Astrocyte of the spinal cord (primary cell): ENCODE measurements at regions not wholly inside any gene's neighbourhood (a gene's known extent, or its start where the extent isn't known, plus 50 kb on each side); places are given as distances from the start of the nearest gene placed in this dataset.

Experiments
- DNase-seq: peaks from one replicate; pipeline ENCODE4 v3.0.0; 2011; ENCODE audit warnings: low read depth, low spot score
- H3K4me3 ChIP-seq: 2 replicates; pipeline ENCODE4 v1.5.1; 2011; ENCODE audit warnings: low read depth, mild to moderate bottlenecking, low read length, moderate library complexity
- CTCF ChIP-seq: IDR thresholded peaks from 2 replicates; pipeline ENCODE4 v1.5.1; 2012; ENCODE audit warnings: low read depth, mild to moderate bottlenecking, low read length, inconsistent platforms
- in situ Hi-C: cut with HindIII; loops from 2 replicates; pipeline ENCODE4 v1.10.0; 2017; ENCODE audit warnings: low sequenced_read_pairs

DNA sequence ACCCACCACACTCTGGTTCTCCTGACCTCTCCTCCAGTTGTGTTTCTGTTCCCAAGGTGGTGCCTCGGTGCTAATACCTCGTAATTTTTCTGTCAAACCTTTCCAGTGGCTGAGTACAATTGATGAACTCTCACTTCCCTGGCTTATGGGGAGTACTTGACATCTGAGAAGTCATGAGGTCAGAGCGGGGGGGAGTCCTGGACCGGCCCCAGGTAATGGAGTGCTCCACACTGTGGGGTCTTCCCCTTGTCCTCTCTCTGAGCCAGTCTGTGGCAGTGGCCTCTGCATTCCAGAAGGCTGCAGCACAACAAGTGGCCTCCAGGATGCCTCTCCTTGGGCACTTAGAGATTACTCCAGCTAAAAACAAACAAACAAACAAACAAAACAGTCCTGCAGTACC is 122.5 kb upstream of the TRIM2 start:
- no peak overlapping the region for H3K4me3 ChIP-seq
- TF ChIP-seq CTCF = no peak
- in situ Hi-C loops = no loop called here
- no peak for DNase-seq

- no peak for DNase-seq
- in situ Hi-C loops = no loop called here
- no peak overlapping the region for H3K4me3 ChIP-seq
- no peak for TF ChIP-seq CTCF
Observed at GRCh38 chr4:153082322-153083301, 121.6 kb upstream of the TRIM2 start.

GRCh38 chr4:153083447-153083947 is 120.7 kb upstream of the TRIM2 start:
- peak; percentile 85 for DNase-seq
- in situ Hi-C loops = no loop called here
- H3K4me3 ChIP-seq = no peak overlapping the region
- TF ChIP-seq CTCF = peak; percentile 57

DNA sequence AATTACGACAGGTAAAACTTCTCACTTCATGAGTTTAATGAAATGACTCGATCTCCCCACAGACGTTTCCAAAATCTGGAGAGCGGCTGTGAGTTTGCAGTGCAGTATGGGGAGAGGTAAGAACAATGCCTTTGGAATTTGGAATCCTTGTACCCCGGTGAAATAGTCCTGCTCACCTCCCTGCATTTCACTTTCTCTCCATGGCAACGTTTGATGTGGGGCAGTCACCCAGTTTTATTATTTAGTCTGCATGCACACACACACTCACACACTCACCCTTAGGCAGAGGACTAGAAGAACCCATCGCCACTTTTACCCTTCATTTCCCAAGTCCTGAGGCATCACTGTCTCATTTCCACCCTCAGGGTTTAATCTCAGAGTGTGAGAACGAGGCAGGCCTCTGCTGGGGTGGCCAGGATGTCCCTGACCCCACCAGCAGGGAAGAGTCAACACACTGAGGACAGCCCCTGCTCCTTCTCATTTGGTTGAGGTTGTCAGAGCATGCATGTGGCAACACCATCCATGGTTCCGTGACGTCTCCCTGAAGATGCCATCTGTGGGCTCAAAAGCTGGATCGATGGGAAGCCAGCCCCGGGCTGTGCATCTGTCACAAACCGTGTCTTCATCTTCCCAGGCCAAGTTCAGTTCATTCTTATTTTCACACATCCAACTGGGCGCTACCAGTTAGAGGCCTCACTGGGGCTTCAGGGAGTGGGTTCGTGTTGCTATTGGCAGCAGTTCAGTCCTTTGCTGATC is 119.8 kb upstream of the TRIM2 start:
- DNase-seq = no peak
- H3K4me3 ChIP-seq = no peak overlapping the region
- in situ Hi-C loops = no loop called here
- TF ChIP-seq CTCF = no peak

DNA sequence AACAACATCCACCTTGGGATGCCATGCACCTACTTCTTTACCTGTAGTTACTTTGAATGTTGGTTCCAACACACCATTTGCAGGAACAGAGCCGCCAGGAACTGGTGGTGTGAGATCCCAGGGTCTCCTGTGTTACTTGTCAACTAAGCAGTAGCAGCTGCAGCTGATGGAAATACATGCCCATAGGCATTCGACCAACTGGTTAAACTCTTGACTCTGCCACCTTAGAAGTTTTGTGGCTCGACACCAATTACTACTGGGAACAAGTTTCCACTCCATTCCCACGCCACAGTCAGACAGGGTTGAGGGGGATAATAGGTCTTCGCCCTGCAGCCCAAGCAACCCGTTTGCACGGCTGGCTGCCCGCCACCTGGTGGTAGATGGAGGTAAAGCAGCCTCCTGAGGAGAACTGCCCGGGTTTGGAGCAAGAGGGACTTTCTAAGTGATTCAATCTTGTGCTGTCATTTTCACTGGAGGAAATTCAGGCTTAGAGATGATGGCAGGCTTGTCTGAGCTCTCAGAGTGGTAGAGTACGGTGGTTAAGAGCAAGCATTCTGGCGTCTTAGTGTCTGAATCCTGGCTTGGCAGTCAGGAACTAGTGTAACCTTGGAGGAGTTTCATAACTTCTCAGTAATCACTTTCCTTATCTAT is 119.1 kb upstream of the TRIM2 start:
- TF ChIP-seq CTCF = peak; percentile 99
- peak; percentile 67 for DNase-seq
- in situ Hi-C loops = no loop called here
- H3K4me3 ChIP-seq = no peak overlapping the region

- DNase-seq = no peak
- TF ChIP-seq CTCF = no peak
- in situ Hi-C loops = no loop called here
- H3K4me3 ChIP-seq = no peak overlapping the region
Observed at GRCh38 chr4:153087671-153088194, 116.5 kb upstream of the TRIM2 start.
